ENCODE measurements at regions not wholly inside any gene's neighbourhood (a gene's known extent, or its start where the extent isn't known, plus 50 kb on each side); places are given as distances from the start of the nearest gene placed in this dataset.

- no peak overlapping the region for H3K9ac ChIP-seq (ENCODE audit: low read length)
- H2AFZ ChIP-seq (ENCODE audit: low read length): no peak overlapping the region
- no peak overlapping the region for H3K27ac ChIP-seq (ENCODE audit: low read depth, low read length, poor library complexity, severe bottlenecking)
- H3K36me3 ChIP-seq (ENCODE audit: insufficient read depth, low read length): no peaks in the 10 kb centered on the region
- H3K4me2 ChIP-seq (ENCODE audit: low read length): no peak overlapping the region
- H3K79me2 ChIP-seq (ENCODE audit: insufficient read depth, low read length): no peaks in the 10 kb centered on the region
- TF ChIP-seq CTCF (IDR thresholded peaks at IDR 0.05; ENCODE audit: low read length) (no peak), EZH2 (IDR thresholded peaks at IDR 0.05; ENCODE audit: borderline replicate concordance, low read length) (no peak)
- no peaks in the 10 kb centered on the region for H4K20me1 ChIP-seq (ENCODE audit: insufficient read depth, low read length)
- no peaks in the 10 kb centered on the region for H3K9me3 ChIP-seq (ENCODE audit: low read length)
- no peaks in the 10 kb centered on the region for H3K4me1 ChIP-seq (ENCODE audit: insufficient read depth, low read length, severe bottlenecking)
- H3F3A ChIP-seq (ENCODE audit: insufficient read depth, low read length): no peaks in the 10 kb centered on the region
- H3K4me3 ChIP-seq (ENCODE audit: low read depth, low read length, poor library complexity, severe bottlenecking): no peak overlapping the region
- no peaks in the 10 kb centered on the region for H3K9me2 ChIP-seq (ENCODE audit: low read depth, low read length)
- 0 out of 2 replicates have a peak, but pooled peaks cover 3% of the 10 kb centered on the region for H3K27me3 ChIP-seq (ENCODE audit: insufficient read depth, low read length)
Measured at GRCh38 chr5:5667136-5667554, 244.7 kb downstream of the ICE1 start.

- Histone ChIP-seq H3K9me3 (ENCODE audit: low read length) (no peaks in the 10 kb centered on the region), H3K4me2 (ENCODE audit: low read length) (no peak overlapping the region), H3K79me2 (ENCODE audit: insufficient read depth, low read length) (no peaks in the 10 kb centered on the region), H4K20me1 (ENCODE audit: insufficient read depth, low read length) (no peaks in the 10 kb centered on the region), H2AFZ (ENCODE audit: low read length) (no peak overlapping the region), H3F3A (ENCODE audit: insufficient read depth, low read length) (no peaks in the 10 kb centered on the region), H3K4me3 (ENCODE audit: low read depth, low read length, poor library complexity, severe bottlenecking) (no peak overlapping the region), H3K27me3 (ENCODE audit: insufficient read depth, low read length) (0 out of 2 replicates have a peak, but pooled peaks cover 3% of the 10 kb centered on the region), H3K9me2 (ENCODE audit: low read depth, low read length) (no peaks in the 10 kb centered on the region), H3K9ac (ENCODE audit: low read length) (no peak overlapping the region), H3K4me1 (ENCODE audit: insufficient read depth, low read length, severe bottlenecking) (no peaks in the 10 kb centered on the region), H3K36me3 (ENCODE audit: insufficient read depth, low read length) (no peaks in the 10 kb centered on the region), H3K27ac (ENCODE audit: low read depth, low read length, poor library complexity, severe bottlenecking) (no peak overlapping the region)
- TF ChIP-seq CTCF (IDR thresholded peaks at IDR 0.05; ENCODE audit: low read length) (no peak), EZH2 (IDR thresholded peaks at IDR 0.05; ENCODE audit: borderline replicate concordance, low read length) (no peak)
Measured at GRCh38 chr5:5666369-5666768, 243.9 kb downstream of the ICE1 start.

- no peaks in the 10 kb centered on the region for H3K79me2 ChIP-seq (ENCODE audit: insufficient read depth, low read length)
- TF ChIP-seq CTCF (IDR thresholded peaks at IDR 0.05; ENCODE audit: low read length) (no peak), EZH2 (IDR thresholded peaks at IDR 0.05; ENCODE audit: borderline replicate concordance, low read length) (no peak)
- H3K36me3 ChIP-seq (ENCODE audit: insufficient read depth, low read length): no peaks in the 10 kb centered on the region
- no peaks in the 10 kb centered on the region for H4K20me1 ChIP-seq (ENCODE audit: insufficient read depth, low read length)
- H3K9ac ChIP-seq (ENCODE audit: low read length): no peak overlapping the region
- no peak overlapping the region for H3K27ac ChIP-seq (ENCODE audit: low read depth, low read length, poor library complexity, severe bottlenecking)
- no peaks in the 10 kb centered on the region for H3F3A ChIP-seq (ENCODE audit: insufficient read depth, low read length)
- no peaks in the 10 kb centered on the region for H3K9me2 ChIP-seq (ENCODE audit: low read depth, low read length)
- H3K4me3 ChIP-seq (ENCODE audit: low read depth, low read length, poor library complexity, severe bottlenecking): no peak overlapping the region
- no peaks in the 10 kb centered on the region for H3K9me3 ChIP-seq (ENCODE audit: low read length)
- H3K27me3 ChIP-seq (ENCODE audit: insufficient read depth, low read length): 0 out of 2 replicates have a peak, but pooled peaks cover 3% of the 10 kb centered on the region
- no peak overlapping the region for H2AFZ ChIP-seq (ENCODE audit: low read length)
- no peak overlapping the region for H3K4me2 ChIP-seq (ENCODE audit: low read length)
- no peaks in the 10 kb centered on the region for H3K4me1 ChIP-seq (ENCODE audit: insufficient read depth, low read length, severe bottlenecking)
Measured at GRCh38 chr5:5666076-5666365, 243.5 kb downstream of the ICE1 start.
